HFFc6 (cell line): ENCODE measurements at regions not wholly inside any gene's neighbourhood (a gene's known extent, or its start where the extent isn't known, plus 50 kb on each side); places are given as distances from the start of the nearest gene placed in this dataset.
A peak's percentile ranks its signal among the peaks of the same experiment; 100 is the strongest.

Experiments used
- DNase-seq: peaks from one replicate; pipeline ENCODE4 v3.0.0-alpha.2; 2018
- H3K27ac Mint-ChIP-seq: 2 replicates; pipeline ENCODE4 v1.8.0; 2020; ENCODE audit warnings: mild to moderate bottlenecking, mixed read lengths
- H3K27me3 Mint-ChIP-seq: 2 replicates; pipeline ENCODE4 v1.8.0; 2021; ENCODE audit warnings: mild to moderate bottlenecking, moderate library complexity, mixed read lengths; ENCODE audit not compliant: insufficient read depth
- H3K36me3 Mint-ChIP-seq: 2 replicates; pipeline ENCODE4 v1.8.0; 2021; ENCODE audit warnings: low read depth, mixed read lengths
- H3K4me1 Mint-ChIP-seq: 2 replicates; pipeline ENCODE4 v1.8.0; 2020; ENCODE audit warnings: low read depth, mixed read lengths
- H3K4me3 Mint-ChIP-seq: 2 replicates; pipeline ENCODE4 v1.8.0; 2020; ENCODE audit warnings: mild to moderate bottlenecking, moderate library complexity, mixed read lengths
- H3K9me3 Mint-ChIP-seq: 2 replicates; pipeline ENCODE4 v1.8.0; 2020; ENCODE audit warnings: mild to moderate bottlenecking, mixed read lengths
- TF ChIP-seq, protein P1 (sequence below): fragments of 200-600 bp; sonication (generic); IDR thresholded peaks from 2 replicates; pipeline ENCODE4 v1.5.0; 2021; ENCODE audit warnings: antibody characterized with exemption, mild to moderate bottlenecking

- no peaks in the 10 kb centered on the region for H3K9me3 Mint-ChIP-seq
- H3K36me3 Mint-ChIP-seq: no peaks in the 10 kb centered on the region
- no peaks in the 10 kb centered on the region for H3K27me3 Mint-ChIP-seq
- no peak overlapping the region for H3K4me3 Mint-ChIP-seq
- TF ChIP-seq, protein P1, sequence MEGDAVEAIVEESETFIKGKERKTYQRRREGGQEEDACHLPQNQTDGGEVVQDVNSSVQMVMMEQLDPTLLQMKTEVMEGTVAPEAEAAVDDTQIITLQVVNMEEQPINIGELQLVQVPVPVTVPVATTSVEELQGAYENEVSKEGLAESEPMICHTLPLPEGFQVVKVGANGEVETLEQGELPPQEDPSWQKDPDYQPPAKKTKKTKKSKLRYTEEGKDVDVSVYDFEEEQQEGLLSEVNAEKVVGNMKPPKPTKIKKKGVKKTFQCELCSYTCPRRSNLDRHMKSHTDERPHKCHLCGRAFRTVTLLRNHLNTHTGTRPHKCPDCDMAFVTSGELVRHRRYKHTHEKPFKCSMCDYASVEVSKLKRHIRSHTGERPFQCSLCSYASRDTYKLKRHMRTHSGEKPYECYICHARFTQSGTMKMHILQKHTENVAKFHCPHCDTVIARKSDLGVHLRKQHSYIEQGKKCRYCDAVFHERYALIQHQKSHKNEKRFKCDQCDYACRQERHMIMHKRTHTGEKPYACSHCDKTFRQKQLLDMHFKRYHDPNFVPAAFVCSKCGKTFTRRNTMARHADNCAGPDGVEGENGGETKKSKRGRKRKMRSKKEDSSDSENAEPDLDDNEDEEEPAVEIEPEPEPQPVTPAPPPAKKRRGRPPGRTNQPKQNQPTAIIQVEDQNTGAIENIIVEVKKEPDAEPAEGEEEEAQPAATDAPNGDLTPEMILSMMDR: no peak
- H3K4me1 Mint-ChIP-seq: peaks cover 16% of the 10 kb centered on the region
- no peak overlapping the region for H3K27ac Mint-ChIP-seq
- DNase-seq: peak; percentile 57
Observed at GRCh38 chr4:124783847-124784246, 71.3 kb upstream of the ANKRD50 start.

GRCh38 chr4:124777007-124777406, 64.5 kb upstream of the ANKRD50 start:
- Mint-ChIP-seq H3K4me3 (no peak overlapping the region), H3K27ac (no peak overlapping the region), H3K4me1 (peaks cover 6% of the 10 kb centered on the region; the same call in 1 of the 2 replicates), H3K36me3 (no peaks in the 10 kb centered on the region), H3K9me3 (no peaks in the 10 kb centered on the region), H3K27me3 (no peaks in the 10 kb centered on the region)
- no peak for DNase-seq
- TF ChIP-seq, protein P1: no peak

- H3K4me3 Mint-ChIP-seq: no peak overlapping the region
- H3K9me3 Mint-ChIP-seq: no peaks in the 10 kb centered on the region
- H3K27me3 Mint-ChIP-seq: no peaks in the 10 kb centered on the region
- TF ChIP-seq, protein P1: no peak
- DNase-seq: no peak
- H3K27ac Mint-ChIP-seq: no peak overlapping the region
- no peaks in the 10 kb centered on the region for H3K36me3 Mint-ChIP-seq
- no peaks in the 10 kb centered on the region for H3K4me1 Mint-ChIP-seq
Observed at GRCh38 chr4:124768596-124769365, 56.2 kb upstream of the ANKRD50 start.

GRCh38 chr4:124762956-124763355, 50.4 kb upstream of the ANKRD50 start:
- TF ChIP-seq, protein P1: no peak
- H3K27me3 Mint-ChIP-seq: no peaks in the 10 kb centered on the region
- DNase-seq: no peak
- H3K36me3 Mint-ChIP-seq: no peaks in the 10 kb centered on the region
- H3K4me3 Mint-ChIP-seq: no peak overlapping the region
- no peaks in the 10 kb centered on the region for H3K9me3 Mint-ChIP-seq
- H3K4me1 Mint-ChIP-seq: no peaks in the 10 kb centered on the region
- no peak overlapping the region for H3K27ac Mint-ChIP-seq
